H9 (cell line): ENCODE measurements at regions not wholly inside any gene's neighbourhood (a gene's known extent, or its start where the extent isn't known, plus 50 kb on each side); places are given as distances from the start of the nearest gene placed in this dataset.
A peak's percentile ranks its signal among the peaks of the same experiment; 100 is the strongest.

Experiments used
- DNase-seq: peaks from one replicate; pipeline ENCODE4 v3.0.0-alpha.2; 2017
- H2AFZ ChIP-seq: one replicate; pipeline ENCODE4 v1.6.1; 2013; ENCODE audit warnings: mild to moderate bottlenecking, low read length, control low read depth, moderate library complexity
- H2AK5ac ChIP-seq: 2 replicates; pipeline ENCODE4 v1.6.1; 2013; ENCODE audit warnings: low read length, control low read depth, mixed read lengths; ENCODE audit not compliant: insufficient read length
- H2BK120ac ChIP-seq: one replicate; pipeline ENCODE4 v1.6.1; 2013; ENCODE audit warnings: low read depth, mild to moderate bottlenecking, low read length, control low read depth, inconsistent platforms; ENCODE audit not compliant: poor library complexity, severe bottlenecking
- H2BK12ac ChIP-seq: 2 replicates; pipeline ENCODE4 v1.6.1; 2013; ENCODE audit warnings: low read length, control low read depth, mixed read lengths, low read depth; ENCODE audit not compliant: insufficient read length
- H2BK15ac ChIP-seq: 2 replicates; pipeline ENCODE4 v1.6.1; 2013; ENCODE audit warnings: low read depth, low read length, control low read depth
- H2BK20ac ChIP-seq: one replicate; pipeline ENCODE4 v1.6.1; 2013; ENCODE audit warnings: low read depth, mild to moderate bottlenecking, low read length, control low read depth, inconsistent platforms; ENCODE audit not compliant: poor library complexity, severe bottlenecking
- H2BK5ac ChIP-seq: 2 replicates; pipeline ENCODE4 v1.6.1; 2013; ENCODE audit warnings: low read length, control low read depth, mixed read lengths; ENCODE audit not compliant: insufficient read length
- H3K14ac ChIP-seq: 2 replicates; pipeline ENCODE4 v1.6.1; 2013; ENCODE audit warnings: low read length, control low read depth; ENCODE audit not compliant: insufficient read depth
- H3K18ac ChIP-seq: 2 replicates; pipeline ENCODE4 v1.6.1; 2013; ENCODE audit warnings: low read depth, mild to moderate bottlenecking, mixed read lengths, low read length, control low read depth; ENCODE audit not compliant: insufficient read length
- H3K23ac ChIP-seq: 2 replicates; pipeline ENCODE4 v1.6.1; 2013; ENCODE audit warnings: low read length, control low read depth, mixed read lengths, low read depth; ENCODE audit not compliant: insufficient read length
- H3K23me2 ChIP-seq: 2 replicates; pipeline ENCODE4 v1.6.1; 2013; ENCODE audit warnings: low read depth, mild to moderate bottlenecking, mixed read lengths, low read length, control low read depth; ENCODE audit not compliant: insufficient read length, poor library complexity, severe bottlenecking
- H3K27ac ChIP-seq: 2 replicates; pipeline ENCODE4 v1.5.1; 2013; ENCODE audit warnings: low read length, control low read depth, mixed read lengths, low read depth; ENCODE audit not compliant: insufficient read length
- H3K27me3 ChIP-seq: 2 replicates; pipeline ENCODE4 v1.6.1; 2013; ENCODE audit warnings: low read length, control low read depth, inconsistent platforms; ENCODE audit not compliant: insufficient read depth
- H3K4ac ChIP-seq: 2 replicates; pipeline ENCODE4 v1.6.1; 2013; ENCODE audit warnings: low read depth, mild to moderate bottlenecking, control low read depth, inconsistent platforms, low read length, moderate library complexity
- H3K4me1 ChIP-seq: 2 replicates; pipeline ENCODE4 v1.6.1; 2013; ENCODE audit warnings: low read length, control low read depth, inconsistent platforms; ENCODE audit not compliant: insufficient read depth
- H3K4me2 ChIP-seq: 2 replicates; pipeline ENCODE4 v1.6.1; 2013; ENCODE audit warnings: low read length, control low read depth, mixed read lengths; ENCODE audit not compliant: insufficient read length, insufficient read depth
- H3K56ac ChIP-seq: 2 replicates; pipeline ENCODE4 v1.6.1; 2013; ENCODE audit warnings: low read depth, mild to moderate bottlenecking, mixed read lengths, low read length, control low read depth; ENCODE audit not compliant: insufficient read length
- H3K79me1 ChIP-seq: 2 replicates; pipeline ENCODE4 v1.6.1; 2013; ENCODE audit warnings: low read depth, mild to moderate bottlenecking, moderate library complexity, low read length, control low read depth, inconsistent platforms; ENCODE audit not compliant: insufficient read depth, poor library complexity, severe bottlenecking
- H3K79me2 ChIP-seq: 2 replicates; pipeline ENCODE4 v1.6.1; 2013; ENCODE audit warnings: low read length, control low read depth, inconsistent platforms; ENCODE audit not compliant: insufficient read depth
- H3K9ac ChIP-seq: 2 replicates; pipeline ENCODE4 v1.6.1; 2013; ENCODE audit warnings: low read length, control low read depth, mixed read lengths; ENCODE audit not compliant: insufficient read length; ENCODE audit errors: extremely low read depth
- H3K9me3 ChIP-seq: one replicate; pipeline ENCODE4 v1.6.1; 2013; ENCODE audit warnings: low read depth, low read length, inconsistent platforms; ENCODE audit not compliant: control insufficient read depth
- H3T11ph ChIP-seq: one replicate; pipeline ENCODE4 v1.6.1; 2013; ENCODE audit warnings: mild to moderate bottlenecking, low read length, control low read depth, inconsistent platforms
- H4K20me1 ChIP-seq: one replicate; pipeline ENCODE4 v1.6.1; 2013; ENCODE audit not compliant: control insufficient read depth, insufficient read length, insufficient read depth
- H4K5ac ChIP-seq: 2 replicates; pipeline ENCODE4 v1.6.1; 2013; ENCODE audit warnings: low read depth, mild to moderate bottlenecking, mixed read lengths, low read length, control low read depth; ENCODE audit not compliant: insufficient read length
- H4K8ac ChIP-seq: replicated peaks from 2 replicates; pipeline ENCODE4 v1.6.1; 2013; ENCODE audit warnings: low read length, control low read depth, mixed read lengths, low read depth; ENCODE audit not compliant: insufficient read length
- H4K91ac ChIP-seq: 2 replicates; pipeline ENCODE4 v1.6.1; 2013; ENCODE audit warnings: low read depth, mild to moderate bottlenecking, moderate library complexity, mixed read lengths, low read length, control low read depth; ENCODE audit not compliant: insufficient read length
- H3K27ac Mint-ChIP-seq, 3 experiments: 2 replicates in 2 of 3; 3 replicates in 1 of 3; pipeline ENCODE4 v1.8.0; 2020 to 2021; ENCODE audit warnings: mixed read lengths in 3 of 3, mild to moderate bottlenecking in 1 of 3, moderate library complexity in 1 of 3
- H3K27me3 Mint-ChIP-seq: 2 replicates; pipeline ENCODE4 v1.8.0; 2021; ENCODE audit warnings: low read depth, mild to moderate bottlenecking, moderate library complexity, mixed read lengths
- H3K36me3 Mint-ChIP-seq, 3 experiments: 2 replicates in 2 of 3; 3 replicates in 1 of 3; pipeline ENCODE4 v1.8.0; 2020 to 2021; ENCODE audit warnings: low read depth in 3 of 3, mixed read lengths in 3 of 3; ENCODE audit not compliant: insufficient read depth in 1 of 3
- H3K4me1 Mint-ChIP-seq, 2 experiments: 2 replicates each; pipeline ENCODE4 v1.8.0; 2020; ENCODE audit warnings: mixed read lengths in 2 of 2
- H3K4me3 Mint-ChIP-seq, 2 experiments: 2 replicates in 1 of 2; 3 replicates in 1 of 2; pipeline ENCODE4 v1.8.0; 2020 to 2021; ENCODE audit warnings: mild to moderate bottlenecking in 2 of 2, mixed read lengths in 2 of 2, moderate library complexity in 1 of 2
- H3K9me3 Mint-ChIP-seq, 2 experiments: 2 replicates in 1 of 2; 3 replicates in 1 of 2; pipeline ENCODE4 v1.8.0; 2020; ENCODE audit warnings: mild to moderate bottlenecking in 2 of 2, mixed read lengths in 2 of 2, moderate library complexity in 1 of 2
- WGBS: extraction: QIAGEN DNeasy Blood & Tissue Kit; methylation state at CpG from one replicate; pipeline ENCODE4 v1.1.7; 2013; ENCODE audit warnings: missing lambda C conversion rate, low lambda C conversion rate, mixed read lengths; ENCODE audit not compliant: insufficient read length; ENCODE audit errors: extremely low coverage; 5-methylcytosine and 5-hydroxymethylcytosine counted together
- TF ChIP-seq, protein P1 (sequence below): fragments of 200-600 bp; sonication (generic); conservative IDR thresholded peaks from 3 replicates; pipeline ENCODE4 v1.8.0; 2021; ENCODE audit warnings: antibody characterized with exemption, mild to moderate bottlenecking

DNA sequence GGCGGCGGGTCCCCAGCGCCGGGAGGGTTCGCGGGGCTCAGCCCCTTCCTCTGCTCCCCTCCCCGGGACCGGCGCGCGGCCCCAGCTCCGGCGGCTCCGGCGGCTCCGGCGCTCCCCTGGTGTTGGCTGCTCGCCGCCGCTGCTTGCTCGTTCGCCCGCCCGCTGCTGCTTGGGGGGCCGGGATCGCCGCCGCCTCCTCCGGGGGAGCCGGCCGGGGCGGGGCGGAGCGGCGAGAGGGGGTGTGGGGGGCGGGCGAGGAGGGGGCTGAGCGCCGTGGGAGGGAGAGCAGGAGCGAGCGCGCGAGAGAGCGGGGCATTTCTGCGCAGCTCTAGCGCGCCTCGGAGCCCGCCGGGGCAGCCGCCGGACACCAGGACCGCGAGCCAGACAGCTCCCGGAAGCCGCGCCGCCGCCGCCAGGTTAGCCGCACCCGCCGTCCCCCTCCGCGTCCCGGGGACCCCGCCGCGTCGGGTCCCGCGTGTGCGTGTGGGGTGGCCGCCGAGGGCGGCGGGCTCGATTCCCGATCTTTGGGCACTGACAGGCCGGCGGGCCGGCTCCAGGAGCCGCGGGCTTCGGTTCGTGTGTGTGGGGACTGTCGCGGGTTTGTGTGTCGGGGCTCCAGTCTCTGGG, 62.0 kb upstream of the EPB41L1 start:
- Mint-ChIP-seq H3K9me3 (peaks cover 0 to 2% of the 10 kb centered on the region in 2 experiments; a peak in 2 of 5 replicates), H3K4me3 (peak overlapping the region; percentile 72 to 92), H3K4me1 (peaks cover 32 to 43% of the 10 kb centered on the region in 2 experiments), H3K36me3 (peaks cover 0 to 4% (median 0%) of the 10 kb centered on the region in 3 experiments; a peak in 2 of 7 replicates), H3K27ac (no peak overlapping the region), H3K27me3 (peaks cover 89% of the 10 kb centered on the region)
- H4K5ac ChIP-seq = no peak overlapping the region
- no CpG with 5 or more reads among the region's 89 CpGs for WGBS
- peak; percentile 32 for DNase-seq
- H3T11ph ChIP-seq = no peak overlapping the region
- H2AFZ ChIP-seq = no peak overlapping the region
- H4K8ac ChIP-seq = no peak overlapping the region
- H3K4ac ChIP-seq = no peak overlapping the region
- H3K4me2 ChIP-seq = peak overlapping the region; percentile 76
- H3K79me1 ChIP-seq = no peaks in the 10 kb centered on the region
- H2BK5ac ChIP-seq = no peak overlapping the region
- H3K14ac ChIP-seq = no peak overlapping the region
- peaks cover 11% of the 10 kb centered on the region for H3K23me2 ChIP-seq
- no peaks in the 10 kb centered on the region for H3K9me3 ChIP-seq
- no peak overlapping the region for H2BK120ac ChIP-seq
- H3K56ac ChIP-seq = no peak overlapping the region
- no peak overlapping the region for H3K18ac ChIP-seq
- H2BK15ac ChIP-seq = no peak overlapping the region; the same call in 1 of the 2 replicates
- TF ChIP-seq, protein P1, sequence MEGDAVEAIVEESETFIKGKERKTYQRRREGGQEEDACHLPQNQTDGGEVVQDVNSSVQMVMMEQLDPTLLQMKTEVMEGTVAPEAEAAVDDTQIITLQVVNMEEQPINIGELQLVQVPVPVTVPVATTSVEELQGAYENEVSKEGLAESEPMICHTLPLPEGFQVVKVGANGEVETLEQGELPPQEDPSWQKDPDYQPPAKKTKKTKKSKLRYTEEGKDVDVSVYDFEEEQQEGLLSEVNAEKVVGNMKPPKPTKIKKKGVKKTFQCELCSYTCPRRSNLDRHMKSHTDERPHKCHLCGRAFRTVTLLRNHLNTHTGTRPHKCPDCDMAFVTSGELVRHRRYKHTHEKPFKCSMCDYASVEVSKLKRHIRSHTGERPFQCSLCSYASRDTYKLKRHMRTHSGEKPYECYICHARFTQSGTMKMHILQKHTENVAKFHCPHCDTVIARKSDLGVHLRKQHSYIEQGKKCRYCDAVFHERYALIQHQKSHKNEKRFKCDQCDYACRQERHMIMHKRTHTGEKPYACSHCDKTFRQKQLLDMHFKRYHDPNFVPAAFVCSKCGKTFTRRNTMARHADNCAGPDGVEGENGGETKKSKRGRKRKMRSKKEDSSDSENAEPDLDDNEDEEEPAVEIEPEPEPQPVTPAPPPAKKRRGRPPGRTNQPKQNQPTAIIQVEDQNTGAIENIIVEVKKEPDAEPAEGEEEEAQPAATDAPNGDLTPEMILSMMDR = no peak
- H3K79me2 ChIP-seq = no peaks in the 10 kb centered on the region
- H2AK5ac ChIP-seq = no peak overlapping the region
- H3K27me3 ChIP-seq = peaks cover 42% of the 10 kb centered on the region
- peaks cover 5% of the 10 kb centered on the region; the same call in 1 of the 2 replicates for H3K4me1 ChIP-seq
- no peak overlapping the region for H2BK20ac ChIP-seq
- H3K23ac ChIP-seq = peak overlapping the region; percentile 16
- no peak overlapping the region for H2BK12ac ChIP-seq
- H3K9ac ChIP-seq = no peak overlapping the region
- H4K91ac ChIP-seq = no peak overlapping the region
- no peak overlapping the region for H3K27ac ChIP-seq
- H4K20me1 ChIP-seq = peaks cover 3% of the 10 kb centered on the region
